ENCODE measurements at regions not wholly inside any gene's neighbourhood (a gene's known extent, or its start where the extent isn't known, plus 50 kb on each side); places are given as distances from the start of the nearest gene placed in this dataset.

DNA sequence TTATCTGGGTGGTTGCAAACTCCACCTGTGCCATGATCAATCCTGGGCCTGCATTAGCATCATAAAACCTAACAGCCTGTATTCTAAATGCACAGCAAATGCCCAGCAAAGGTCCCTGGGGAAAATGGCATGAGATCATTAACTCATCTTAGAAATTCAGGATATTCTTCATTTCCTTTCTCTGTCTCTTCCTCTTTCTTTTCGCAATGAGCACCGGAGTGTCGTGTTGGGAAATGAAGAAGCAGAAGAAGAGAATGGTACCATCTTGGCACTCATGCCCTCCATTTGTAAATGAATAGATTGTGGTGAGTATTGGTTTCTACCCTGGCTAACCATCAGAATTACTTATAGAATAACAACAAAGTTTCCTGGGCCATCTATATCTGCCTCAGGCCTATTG is 193.6 kb downstream of the GALC start:
- no peak overlapping the region for H3K4me3 ChIP-seq (ENCODE audit: low read length)
- Mint-ChIP-seq H3K4me1 (peaks cover 39% of the 10 kb centered on the region), H3K9me3 (peaks cover 27% of the 10 kb centered on the region), H3K27me3 (ENCODE audit: insufficient read depth) (no peaks in the 10 kb centered on the region), H3K36me3 (ENCODE audit: low read depth) (peaks cover 9% of the 10 kb centered on the region), H3K4me3 (no peak overlapping the region), H3K27ac (no peak overlapping the region)
- peaks cover 10% of the 10 kb centered on the region for H3K4me1 ChIP-seq (ENCODE audit: control insufficient read depth, insufficient read depth, low read length)
- no peak for DNase-seq
- H3K27me3 ChIP-seq (ENCODE audit: control insufficient read depth, insufficient read depth, low read length, poor library complexity, severe bottlenecking): no peaks in the 10 kb centered on the region
- peaks cover 16% of the 10 kb centered on the region for H3K36me3 ChIP-seq (ENCODE audit: control insufficient read depth, insufficient read depth, low read length)
- 100% methylated on average over 3 of the region's 3 CpGs; no CpG with 5 or more reads in 1 of the 2 experiments for WGBS, 2 experiments (ENCODE audit: insufficient coverage in 1 of 2, insufficient read length in 1 of 2)
- no peak overlapping the region for H3K27ac ChIP-seq (ENCODE audit: low read depth, low read length)
- H3K9ac ChIP-seq (ENCODE audit: extremely low read depth, low read length, poor library complexity, severe bottlenecking): no peak overlapping the region
- H3K9me3 ChIP-seq (ENCODE audit: control insufficient read depth, low read length): peaks cover 29% of the 10 kb centered on the region
- TF ChIP-seq, protein P1, sequence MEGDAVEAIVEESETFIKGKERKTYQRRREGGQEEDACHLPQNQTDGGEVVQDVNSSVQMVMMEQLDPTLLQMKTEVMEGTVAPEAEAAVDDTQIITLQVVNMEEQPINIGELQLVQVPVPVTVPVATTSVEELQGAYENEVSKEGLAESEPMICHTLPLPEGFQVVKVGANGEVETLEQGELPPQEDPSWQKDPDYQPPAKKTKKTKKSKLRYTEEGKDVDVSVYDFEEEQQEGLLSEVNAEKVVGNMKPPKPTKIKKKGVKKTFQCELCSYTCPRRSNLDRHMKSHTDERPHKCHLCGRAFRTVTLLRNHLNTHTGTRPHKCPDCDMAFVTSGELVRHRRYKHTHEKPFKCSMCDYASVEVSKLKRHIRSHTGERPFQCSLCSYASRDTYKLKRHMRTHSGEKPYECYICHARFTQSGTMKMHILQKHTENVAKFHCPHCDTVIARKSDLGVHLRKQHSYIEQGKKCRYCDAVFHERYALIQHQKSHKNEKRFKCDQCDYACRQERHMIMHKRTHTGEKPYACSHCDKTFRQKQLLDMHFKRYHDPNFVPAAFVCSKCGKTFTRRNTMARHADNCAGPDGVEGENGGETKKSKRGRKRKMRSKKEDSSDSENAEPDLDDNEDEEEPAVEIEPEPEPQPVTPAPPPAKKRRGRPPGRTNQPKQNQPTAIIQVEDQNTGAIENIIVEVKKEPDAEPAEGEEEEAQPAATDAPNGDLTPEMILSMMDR (conservative IDR thresholded peaks at IDR 0.05): no peak

DNA sequence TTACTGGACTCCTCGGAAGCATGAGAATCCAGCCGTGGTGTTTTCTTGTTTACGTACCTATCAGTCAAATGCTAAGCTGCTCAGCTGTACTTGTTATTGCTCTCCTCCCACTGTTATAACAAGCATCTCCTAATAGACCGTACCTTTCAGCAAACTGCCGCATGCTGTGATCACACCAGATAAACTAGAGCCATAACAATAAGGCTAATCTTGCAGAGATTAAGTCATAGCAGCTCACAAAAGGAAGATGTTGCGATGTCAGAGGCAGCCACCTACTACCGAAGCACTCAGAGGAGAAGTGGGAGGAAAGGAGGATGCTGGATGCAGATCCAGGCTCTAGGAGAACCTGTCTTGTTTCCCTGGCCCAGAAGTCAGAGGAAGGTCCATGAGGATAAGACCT is 196.0 kb downstream of the GALC start:
- no peaks in the 10 kb centered on the region for H3K36me3 Mint-ChIP-seq (ENCODE audit: low read depth)

DNA sequence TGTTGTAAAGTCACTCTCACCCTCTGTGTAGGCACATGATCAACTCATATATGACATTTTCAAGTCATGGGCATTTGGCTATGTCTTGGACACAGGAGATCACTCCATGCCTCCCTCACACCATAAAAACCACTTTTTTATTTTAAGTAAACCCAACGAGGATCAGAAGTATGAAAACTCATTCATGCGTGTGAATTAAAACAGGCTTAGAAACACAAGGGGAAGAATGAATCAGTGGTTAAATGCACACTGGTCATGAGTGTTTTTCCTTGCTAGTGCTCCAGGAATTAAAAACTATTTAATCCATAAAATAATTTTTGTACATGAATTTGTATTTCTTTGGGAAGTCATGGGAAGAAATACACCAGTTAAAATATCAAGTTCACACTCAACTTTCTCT is 198.4 kb downstream of the GALC start:
- H3K9ac ChIP-seq (ENCODE audit: extremely low read depth, low read length, poor library complexity, severe bottlenecking): no peak overlapping the region
- H3K27me3 Mint-ChIP-seq (ENCODE audit: insufficient read depth): peaks cover 3% of the 10 kb centered on the region
- TF ChIP-seq, protein P1 (conservative IDR thresholded peaks at IDR 0.05): no peak
- 81 to 91% methylated on average over 2 of the region's 2 CpGs for WGBS, 2 experiments (ENCODE audit: insufficient coverage in 1 of 2, insufficient read length in 1 of 2)
- peaks cover 4% of the 10 kb centered on the region for H3K36me3 Mint-ChIP-seq (ENCODE audit: low read depth)
- no peaks in the 10 kb centered on the region for H3K36me3 ChIP-seq (ENCODE audit: control insufficient read depth, insufficient read depth, low read length)
- peaks cover 32% of the 10 kb centered on the region for H3K4me1 Mint-ChIP-seq
- H3K4me3 ChIP-seq (ENCODE audit: low read length): no peak overlapping the region
- H3K27me3 ChIP-seq (ENCODE audit: control insufficient read depth, insufficient read depth, low read length, poor library complexity, severe bottlenecking): no peaks in the 10 kb centered on the region
- no peak overlapping the region for H3K27ac ChIP-seq (ENCODE audit: low read depth, low read length)
- peaks cover 4% of the 10 kb centered on the region for H3K9me3 Mint-ChIP-seq
- peaks cover 16% of the 10 kb centered on the region for H3K4me1 ChIP-seq (ENCODE audit: control insufficient read depth, insufficient read depth, low read length)
- no peak overlapping the region for H3K4me3 Mint-ChIP-seq
- DNase-seq: no peak
- H3K27ac Mint-ChIP-seq: no peak overlapping the region
- H3K9me3 ChIP-seq (ENCODE audit: control insufficient read depth, low read length): peaks cover 9% of the 10 kb centered on the region

More for the DNA sequence above, 196.0 kb downstream of the GALC start:
- Histone ChIP-seq H3K36me3 (ENCODE audit: control insufficient read depth, insufficient read depth, low read length) (peaks cover 3% of the 10 kb centered on the region), H3K4me3 (ENCODE audit: low read length) (no peak overlapping the region), H3K27me3 (ENCODE audit: control insufficient read depth, insufficient read depth, low read length, poor library complexity, severe bottlenecking) (no peaks in the 10 kb centered on the region), H3K27ac (ENCODE audit: low read depth, low read length) (no peak overlapping the region), H3K9me3 (ENCODE audit: control insufficient read depth, low read length) (peaks cover 5% of the 10 kb centered on the region), H3K4me1 (ENCODE audit: control insufficient read depth, insufficient read depth, low read length) (peaks cover 9% of the 10 kb centered on the region), H3K9ac (ENCODE audit: extremely low read depth, low read length, poor library complexity, severe bottlenecking) (no peak overlapping the region)
- H3K4me3 Mint-ChIP-seq: no peak overlapping the region
- peaks cover 3% of the 10 kb centered on the region for H3K27me3 Mint-ChIP-seq (ENCODE audit: insufficient read depth)
- peak; percentile 78 for DNase-seq
- H3K9me3 Mint-ChIP-seq: peaks cover 3% of the 10 kb centered on the region
- TF ChIP-seq, protein P1 (conservative IDR thresholded peaks at IDR 0.05): no peak
- peak overlapping the region; percentile 24 for H3K27ac Mint-ChIP-seq
- peaks cover 41% of the 10 kb centered on the region for H3K4me1 Mint-ChIP-seq
- WGBS, 2 experiments (ENCODE audit: insufficient coverage in 1 of 2, insufficient read length in 1 of 2): 22 to 71% methylated on average over 2 to 7 of the region's 7 CpGs

Data from endodermal cell (in vitro differentiated cells).